CD4-positive, alpha-beta T cell (primary cell): ENCODE measurements at regions not wholly inside any gene's neighbourhood (a gene's known extent, or its start where the extent isn't known, plus 50 kb on each side); places are given as distances from the start of the nearest gene placed in this dataset.
"Not testable (repeated sequence)": the region's sequence is repeated elsewhere in the genome, so short reads cannot be mapped to it uniquely, and the experiment has no call there.

Source experiments
- ATAC-seq: fragments of 200-7000 bp; cut with Tn5 transposase; one replicate; pipeline ENCODE4 v1.10.0; 2022; ENCODE audit warnings: mild to moderate bottlenecking; ENCODE audit not compliant: poor library complexity
- CTCF ChIA-PET: fragments of 350-600 bp; sonication (Branson Sonifier 250); formaldehyde crosslinking; loops from one replicate; lab custom pipeline; 2021; ENCODE audit warnings: antibody characterized with exemption, inconsistent platforms; lab: Charles Lee
- POLR2A ChIA-PET: fragments of 350-600 bp; sonication (Branson Sonifier 250); formaldehyde crosslinking; loops from one replicate; lab custom pipeline; 2021; ENCODE audit warnings: antibody characterized with exemption, inconsistent platforms; lab: Charles Lee
- DNase-seq, 14 experiments: peaks; one replicate each; pipeline ENCODE4 v3.0.0-alpha.2; 2013 to 2020; ENCODE audit warnings: mixed read lengths in 2 of 14
- H3K27ac ChIP-seq, 2 donors: one replicate each; pipeline versions ENCODE4 v1.5.1 to v1.7.0; 2013; ENCODE audit warnings: low read length in 2 of 2, low read depth in 1 of 2, mild to moderate bottlenecking in 1 of 2
- H3K27me3 ChIP-seq, 2 experiments: 1 replicate in 1 of 2; 2 replicates in 1 of 2; pipeline versions ENCODE4 v1.6.1 to v1.7.0; 2013; ENCODE audit warnings: low read length in 2 of 2, control low read depth in 1 of 2, mild to moderate bottlenecking in 1 of 2, moderate library complexity in 1 of 2; ENCODE audit not compliant: insufficient read depth in 2 of 2, control insufficient read depth in 1 of 2
- H3K36me3 ChIP-seq: one replicate; pipeline ENCODE4 v1.6.1; 2013; ENCODE audit warnings: low read length, control low read depth; ENCODE audit not compliant: insufficient read depth
- H3K4me1 ChIP-seq: one replicate; pipeline ENCODE4 v1.6.1; 2013; ENCODE audit warnings: low read length, control low read depth; ENCODE audit not compliant: insufficient read depth
- H3K4me3 ChIP-seq: one replicate; pipeline ENCODE4 v1.5.1; 2013; ENCODE audit warnings: mild to moderate bottlenecking, low read length, moderate library complexity
- H3K9me3 ChIP-seq, 2 experiments: 1 replicate in 1 of 2; 2 replicates in 1 of 2; pipeline versions ENCODE4 v1.6.1 to v1.7.0; 2013; ENCODE audit warnings: low read length in 2 of 2, mild to moderate bottlenecking in 2 of 2, control low read depth in 1 of 2, moderate library complexity in 1 of 2; ENCODE audit not compliant: control insufficient read depth in 1 of 2, insufficient read depth in 1 of 2
- H3K27ac Mint-ChIP-seq: one replicate; pipeline ENCODE4 v1.8.0; 2020; ENCODE audit warnings: mixed read lengths
- H3K27me3 Mint-ChIP-seq: one replicate; pipeline ENCODE4 v1.8.0; 2021; ENCODE audit warnings: mixed read lengths
- H3K36me3 Mint-ChIP-seq: one replicate; pipeline ENCODE4 v1.8.0; 2021; ENCODE audit warnings: low read depth, mixed read lengths
- H3K4me1 Mint-ChIP-seq: one replicate; pipeline ENCODE4 v1.8.0; 2021; ENCODE audit warnings: low read depth, mixed read lengths
- H3K4me3 Mint-ChIP-seq: one replicate; pipeline ENCODE4 v1.8.0; 2020; ENCODE audit warnings: mild to moderate bottlenecking, mixed read lengths
- H3K9me3 Mint-ChIP-seq: one replicate; pipeline ENCODE4 v1.8.0; 2020; ENCODE audit warnings: mixed read lengths
- intact Hi-C, 2 experiments: fragments of 100-400 bp; cut with DNase I in 1 of 2; cut with micrococcal nuclease in 1 of 2; formaldehyde crosslinking; loops; one replicate each; pipeline versions ENCODE4 v1.15.1 to v1.9.0; 2023 to 2025; cut with DNase I, micrococcal nuclease

DNA sequence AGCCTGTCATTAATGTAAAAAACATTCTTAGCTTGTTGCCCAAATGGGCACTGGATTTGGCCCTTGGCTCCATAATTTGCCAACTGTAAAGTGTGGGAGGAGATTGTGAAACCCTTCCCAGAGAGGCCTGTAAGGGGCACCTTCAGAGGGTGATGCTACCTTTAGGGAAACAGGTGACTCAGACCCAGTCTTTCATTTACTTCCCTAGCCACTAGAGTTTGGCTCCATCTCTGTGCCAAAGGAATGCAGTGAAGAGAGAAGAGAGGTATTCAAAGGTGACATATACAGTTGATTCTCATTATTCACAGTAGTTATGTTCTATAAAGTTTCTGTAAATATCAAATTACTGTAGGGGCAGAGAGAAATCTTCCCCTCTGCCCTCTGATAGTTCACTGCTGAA, 116.7 kb downstream of the SPATA31A6 start:
- H3K4me1 Mint-ChIP-seq, H3K4me3 Mint-ChIP-seq, H3K4me1 ChIP-seq, CTCF ChIA-PET, intact Hi-C loops, H3K9me3 Mint-ChIP-seq, H3K9me3 ChIP-seq, H3K27me3 ChIP-seq, H3K36me3 ChIP-seq, H3K27ac Mint-ChIP-seq, DNase-seq, H3K27ac ChIP-seq, POLR2A ChIA-PET, H3K36me3 Mint-ChIP-seq, ATAC-seq, H3K27me3 Mint-ChIP-seq, H3K4me3 ChIP-seq: not testable (repeated sequence)

DNA sequence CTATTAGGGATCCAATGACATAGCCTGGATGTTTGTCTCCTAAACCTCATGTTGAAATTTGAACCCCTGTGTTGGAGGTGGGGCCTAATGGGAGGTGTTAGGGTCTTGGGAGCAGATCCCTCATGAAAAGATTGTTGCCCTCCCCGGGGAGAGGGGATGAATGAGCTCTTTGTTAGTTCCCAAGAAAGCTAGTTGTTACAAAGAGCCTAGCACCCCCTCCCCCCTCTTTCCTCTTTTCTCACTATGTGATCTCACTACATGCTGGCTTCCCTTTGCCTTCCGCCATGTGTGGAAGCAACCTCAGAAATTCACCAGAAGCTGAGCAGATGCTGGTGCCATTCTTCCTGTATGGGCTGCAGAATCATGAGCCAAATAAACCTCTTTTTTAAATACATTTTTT, 123.2 kb downstream of the SPATA31A6 start:
- intact Hi-C loops, H3K9me3 Mint-ChIP-seq, H3K4me3 ChIP-seq: not testable (repeated sequence)

GRCh38 chr9:42307449-42307848, 124.0 kb downstream of the SPATA31A6 start:
- H3K27me3 Mint-ChIP-seq, H3K27me3 ChIP-seq, H3K36me3 ChIP-seq, POLR2A ChIA-PET, H3K4me1 ChIP-seq, DNase-seq, H3K9me3 ChIP-seq, H3K27ac Mint-ChIP-seq, H3K4me3 Mint-ChIP-seq, intact Hi-C loops, CTCF ChIA-PET, H3K4me3 ChIP-seq, H3K9me3 Mint-ChIP-seq, H3K27ac ChIP-seq, ATAC-seq, H3K36me3 Mint-ChIP-seq, H3K4me1 Mint-ChIP-seq: not testable (repeated sequence)

More for the DNA sequence above, 123.2 kb downstream of the SPATA31A6 start:
- H3K9me3 ChIP-seq, H3K27me3 Mint-ChIP-seq, DNase-seq, H3K27me3 ChIP-seq, POLR2A ChIA-PET, ATAC-seq, CTCF ChIA-PET, H3K27ac Mint-ChIP-seq, H3K36me3 ChIP-seq, H3K4me1 Mint-ChIP-seq, H3K4me1 ChIP-seq, H3K4me3 Mint-ChIP-seq, H3K36me3 Mint-ChIP-seq, H3K27ac ChIP-seq: not testable (repeated sequence)

- H3K36me3 ChIP-seq, H3K9me3 ChIP-seq, H3K36me3 Mint-ChIP-seq, H3K27ac ChIP-seq, H3K27ac Mint-ChIP-seq, intact Hi-C loops, H3K4me1 Mint-ChIP-seq, POLR2A ChIA-PET, H3K9me3 Mint-ChIP-seq, ATAC-seq, H3K4me3 Mint-ChIP-seq, H3K4me1 ChIP-seq, H3K4me3 ChIP-seq, CTCF ChIA-PET, DNase-seq, H3K27me3 Mint-ChIP-seq, H3K27me3 ChIP-seq: not testable (repeated sequence)
Observed at GRCh38 chr9:42310972-42311371, 127.5 kb downstream of the SPATA31A6 start.

DNA sequence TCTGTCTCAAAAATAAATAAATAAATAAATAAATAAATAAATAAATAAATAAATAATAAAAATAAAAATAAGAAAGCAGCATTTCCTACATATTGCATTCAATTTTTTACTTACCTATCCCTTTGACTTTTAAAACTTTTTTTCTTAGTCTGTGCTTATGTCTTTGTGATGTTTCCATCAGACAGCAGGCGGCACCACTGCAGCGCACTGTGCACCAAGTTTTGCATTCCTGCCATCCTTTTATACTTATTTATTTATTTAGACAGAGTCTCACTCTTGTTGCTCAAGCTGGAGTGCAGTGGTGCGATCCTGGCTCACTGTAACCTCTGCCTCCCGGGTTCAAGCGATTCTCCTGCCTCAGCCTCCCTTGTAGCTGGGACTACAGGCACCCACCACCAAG, 132.6 kb downstream of the SPATA31A6 start:
- CTCF ChIA-PET, H3K4me3 ChIP-seq, H3K27me3 ChIP-seq, intact Hi-C loops, H3K27ac Mint-ChIP-seq, H3K4me1 Mint-ChIP-seq, H3K27ac ChIP-seq, H3K9me3 ChIP-seq, POLR2A ChIA-PET, H3K36me3 ChIP-seq, H3K4me1 ChIP-seq, H3K36me3 Mint-ChIP-seq, H3K27me3 Mint-ChIP-seq, DNase-seq, H3K4me3 Mint-ChIP-seq, ATAC-seq, H3K9me3 Mint-ChIP-seq: not testable (repeated sequence)

DNA sequence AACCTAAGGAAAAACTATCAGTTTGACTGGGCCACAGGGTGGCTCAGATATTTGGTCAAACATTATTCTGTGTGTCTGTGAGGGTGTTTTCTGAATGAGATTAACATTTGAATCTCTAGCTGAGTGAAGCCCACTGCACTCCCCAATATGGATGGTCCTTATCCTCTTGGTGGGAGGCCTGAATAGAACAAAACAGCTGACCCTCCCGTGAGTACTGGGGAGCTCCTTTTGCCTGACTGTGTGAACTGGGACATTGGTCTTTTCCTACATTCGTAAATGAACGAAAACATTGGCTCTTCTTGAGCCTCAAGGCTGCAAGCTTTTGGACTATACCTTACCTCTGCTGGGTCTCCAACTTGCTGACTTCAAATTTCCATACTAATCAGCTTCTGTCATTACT, 134.2 kb downstream of the SPATA31A6 start:
- H3K27ac ChIP-seq, H3K4me3 ChIP-seq, H3K36me3 Mint-ChIP-seq, POLR2A ChIA-PET, H3K4me3 Mint-ChIP-seq, H3K36me3 ChIP-seq, H3K27ac Mint-ChIP-seq, intact Hi-C loops, H3K27me3 Mint-ChIP-seq, DNase-seq, H3K27me3 ChIP-seq, CTCF ChIA-PET, ATAC-seq, H3K4me1 Mint-ChIP-seq, H3K9me3 Mint-ChIP-seq, H3K9me3 ChIP-seq, H3K4me1 ChIP-seq: not testable (repeated sequence)

DNA sequence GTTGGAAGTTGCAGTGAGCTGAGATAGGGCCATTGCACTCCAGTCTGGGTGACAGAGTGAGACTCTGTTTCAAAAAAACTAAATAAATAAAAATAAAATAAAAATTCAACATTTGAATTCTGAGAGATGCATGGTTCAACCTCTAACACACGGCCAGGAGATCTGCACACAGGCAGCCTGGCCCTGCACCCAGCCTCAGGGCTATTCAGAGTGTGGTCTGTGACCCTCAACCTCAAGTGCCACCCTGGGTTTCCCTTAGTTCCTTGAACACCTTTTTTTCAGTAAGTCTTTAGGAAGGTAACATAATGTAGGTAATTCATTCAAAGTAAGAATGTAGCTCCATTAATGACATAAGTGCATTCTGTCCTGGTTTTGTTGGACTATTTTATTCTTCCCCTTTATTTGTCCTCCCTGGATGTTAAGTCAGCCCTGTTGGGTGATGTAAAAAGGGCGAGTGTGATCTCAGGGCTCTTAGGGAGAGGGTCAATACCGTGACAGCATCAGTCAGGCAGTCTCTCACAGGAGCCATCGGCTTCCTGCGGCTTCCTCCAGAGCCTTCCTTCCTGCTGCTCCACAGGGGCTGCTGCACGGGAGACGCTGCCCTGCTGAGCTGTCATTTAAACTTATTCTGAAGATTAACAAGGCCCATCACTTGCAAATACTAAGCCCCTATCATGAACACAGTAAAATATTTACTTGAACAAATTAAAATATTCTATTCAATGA, 139.8 kb downstream of the SPATA31A6 start:
- H3K27ac Mint-ChIP-seq, CTCF ChIA-PET: not testable (repeated sequence)

More for the DNA sequence above, 139.8 kb downstream of the SPATA31A6 start:
- intact Hi-C loops, H3K9me3 Mint-ChIP-seq, ATAC-seq, H3K27me3 ChIP-seq, H3K4me3 Mint-ChIP-seq, DNase-seq, H3K27me3 Mint-ChIP-seq, H3K36me3 ChIP-seq, H3K27ac ChIP-seq, H3K4me1 Mint-ChIP-seq, H3K9me3 ChIP-seq, H3K4me3 ChIP-seq, H3K36me3 Mint-ChIP-seq, POLR2A ChIA-PET, H3K4me1 ChIP-seq: not testable (repeated sequence)
